ENCODE measurements at regions not wholly inside any gene's neighbourhood (a gene's known extent, or its start where the extent isn't known, plus 50 kb on each side); places are given as distances from the start of the nearest gene placed in this dataset.

GRCh38 chr4:110266136-110266535 lies 67.7 kb upstream of the ELOVL6 start:
- WGBS, 4 donors = 79 to 83% (median 82%) methylated on average over 1 of the region's 1 CpG
- TF ChIP-seq POLR2A (IDR thresholded peaks at IDR 0.05) = no peak
- TF ChIP-seq CTCF (IDR thresholded peaks at IDR 0.05) = no peak
- no peak for ATAC-seq
- intact Hi-C loops (cut with DNase I) = no loop called here
- Histone ChIP-seq H3K4me3 (no peak overlapping the region), H3K4me1 (no peaks in the 10 kb centered on the region), H3K9me3 (peaks cover 0 to 6% (median 0%) of the 10 kb centered on the region in 12 donors), H3K27ac (no peak overlapping the region), H3K36me3 (no peaks in the 10 kb centered on the region), H3K27me3 (no peaks in the 10 kb centered on the region)
- no peak for DNase-seq

DNA sequence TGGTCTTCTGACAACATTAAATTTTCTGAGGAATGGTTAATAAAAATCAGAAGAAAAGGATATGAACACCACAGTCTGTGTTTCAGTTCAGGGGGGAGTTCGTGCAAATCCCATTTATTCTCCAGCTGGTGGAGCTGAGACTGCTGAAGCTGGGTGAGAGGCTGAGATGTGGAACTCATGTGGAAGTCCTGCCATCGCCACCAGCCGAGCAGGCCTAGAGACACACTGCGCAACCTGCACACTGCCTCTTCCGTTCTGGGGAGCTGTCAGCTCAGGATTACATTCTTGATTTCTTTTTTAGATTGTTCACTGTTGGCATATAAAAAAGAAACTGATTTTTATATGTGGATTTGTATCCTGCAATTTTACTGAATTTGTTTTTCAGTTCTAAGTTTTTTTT lies 66.6 kb upstream of the ELOVL6 start:
- 83 to 88% (median 85%) methylated on average over 5 of the region's 5 CpGs for WGBS, 4 donors

DNA sequence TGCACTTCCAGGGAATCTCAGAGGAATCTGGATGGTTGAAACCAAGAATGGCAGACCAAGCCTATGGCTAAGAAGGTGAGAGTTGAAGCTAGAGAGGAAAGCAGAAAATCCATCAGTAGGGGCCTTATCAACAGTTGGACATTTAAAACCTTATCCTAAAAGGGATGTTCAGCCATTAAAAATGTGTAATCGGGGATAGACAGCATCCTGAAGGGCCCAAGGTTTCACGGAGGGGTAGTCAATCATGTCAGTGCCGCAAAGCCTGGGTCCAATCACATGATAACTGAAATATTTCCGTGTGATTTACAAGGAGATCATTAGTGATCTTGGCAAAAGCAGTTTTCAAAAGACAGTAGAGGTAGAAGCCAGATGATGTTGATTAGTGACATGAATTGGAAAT lies 61.9 kb upstream of the ELOVL6 start:
- ATAC-seq (no peak), DNase-seq (no peak)
- H3K36me3 ChIP-seq = no peaks in the 10 kb centered on the region
- no peak for TF ChIP-seq POLR2A (IDR thresholded peaks at IDR 0.05)
- TF ChIP-seq CTCF (IDR thresholded peaks at IDR 0.05) = no peak
- no peaks in the 10 kb centered on the region for H3K27me3 ChIP-seq
- no peak overlapping the region for H3K27ac ChIP-seq
- no peak overlapping the region for H3K4me3 ChIP-seq
- no peaks in the 10 kb centered on the region for H3K4me1 ChIP-seq
- H3K9me3 ChIP-seq = peaks cover 0 to 6% (median 0%) of the 10 kb centered on the region in 12 donors
- intact Hi-C loops (cut with DNase I) = no loop called here
- WGBS, 4 donors = 69 to 84% (median 81%) methylated on average over 4 of the region's 4 CpGs

More for the DNA sequence above, 66.6 kb upstream of the ELOVL6 start:
- Histone ChIP-seq H3K27me3 (no peaks in the 10 kb centered on the region), H3K4me1 (no peaks in the 10 kb centered on the region), H3K4me3 (no peak overlapping the region), H3K27ac (no peak overlapping the region), H3K9me3 (peaks cover 0 to 6% (median 0%) of the 10 kb centered on the region in 12 donors), H3K36me3 (no peaks in the 10 kb centered on the region)
- ATAC-seq (no peak), DNase-seq (no peak)
- intact Hi-C loops (cut with DNase I) = no loop called here
- no peak for TF ChIP-seq POLR2A (IDR thresholded peaks at IDR 0.05)
- TF ChIP-seq CTCF (IDR thresholded peaks at IDR 0.05) = no peak

GRCh38 chr4:110250023-110250387 lies 51.6 kb upstream of the ELOVL6 start:
- Histone ChIP-seq H3K4me1 (no peaks in the 10 kb centered on the region), H3K9me3 (no peaks in the 10 kb centered on the region), H3K36me3 (no peaks in the 10 kb centered on the region), H3K27me3 (no peaks in the 10 kb centered on the region), H3K27ac (no peak overlapping the region), H3K4me3 (no peak overlapping the region)
- ATAC-seq = no peak
- intact Hi-C loops (cut with DNase I) = no loop called here
- no peak for DNase-seq
- no peak for TF ChIP-seq POLR2A (IDR thresholded peaks at IDR 0.05)
- no peak for TF ChIP-seq CTCF (IDR thresholded peaks at IDR 0.05)
- 59 to 65% (median 64%) methylated on average over 5 of the region's 5 CpGs for WGBS, 4 donors

Measured in heart left ventricle (tissue), 16 donors.